ENCODE measurements at regions not wholly inside any gene's neighbourhood (a gene's known extent, or its start where the extent isn't known, plus 50 kb on each side); places are given as distances from the start of the nearest gene placed in this dataset.

DNA sequence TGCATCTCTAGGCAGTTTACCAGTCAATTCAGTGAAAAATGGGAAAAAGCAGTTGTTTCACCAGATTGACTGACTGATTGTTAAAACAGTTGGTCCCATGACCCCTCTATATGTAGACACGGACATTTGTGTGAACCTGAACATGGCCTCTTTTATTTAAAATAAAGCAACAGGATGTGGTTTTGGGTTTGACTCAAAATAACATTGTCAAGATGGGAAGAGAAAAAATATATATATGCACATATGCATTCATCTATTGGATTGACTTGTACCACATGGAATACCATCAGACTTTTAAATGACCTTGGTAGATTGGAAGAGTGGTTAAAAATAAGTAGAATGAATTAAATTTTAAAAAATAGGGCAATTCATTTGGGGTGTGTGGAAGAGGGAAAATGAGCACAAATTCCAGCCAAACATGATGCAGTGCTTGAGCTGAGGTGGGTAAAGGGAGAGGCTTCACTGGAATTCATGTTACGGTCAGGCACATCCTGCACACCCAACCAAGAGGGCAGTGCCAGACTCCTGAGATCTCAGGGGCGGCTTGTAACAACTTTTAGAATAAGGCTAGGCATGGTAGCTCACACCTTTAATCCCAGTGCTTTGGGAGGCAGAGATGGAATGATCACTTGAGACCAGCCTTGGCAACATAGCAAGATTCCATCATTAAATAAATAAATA, 560.7 kb upstream of the TENM3 start:
- H3K27ac ChIP-seq: no peak overlapping the region
- no peaks in the 10 kb centered on the region for H3K36me3 ChIP-seq
- H3K4me3 ChIP-seq (ENCODE audit: low read depth, low read length): no peak overlapping the region
- DNase-seq: no peak
- peaks cover 2% of the 10 kb centered on the region for H3K9me3 ChIP-seq (ENCODE audit: severe bottlenecking)
- TF ChIP-seq, protein P1, sequence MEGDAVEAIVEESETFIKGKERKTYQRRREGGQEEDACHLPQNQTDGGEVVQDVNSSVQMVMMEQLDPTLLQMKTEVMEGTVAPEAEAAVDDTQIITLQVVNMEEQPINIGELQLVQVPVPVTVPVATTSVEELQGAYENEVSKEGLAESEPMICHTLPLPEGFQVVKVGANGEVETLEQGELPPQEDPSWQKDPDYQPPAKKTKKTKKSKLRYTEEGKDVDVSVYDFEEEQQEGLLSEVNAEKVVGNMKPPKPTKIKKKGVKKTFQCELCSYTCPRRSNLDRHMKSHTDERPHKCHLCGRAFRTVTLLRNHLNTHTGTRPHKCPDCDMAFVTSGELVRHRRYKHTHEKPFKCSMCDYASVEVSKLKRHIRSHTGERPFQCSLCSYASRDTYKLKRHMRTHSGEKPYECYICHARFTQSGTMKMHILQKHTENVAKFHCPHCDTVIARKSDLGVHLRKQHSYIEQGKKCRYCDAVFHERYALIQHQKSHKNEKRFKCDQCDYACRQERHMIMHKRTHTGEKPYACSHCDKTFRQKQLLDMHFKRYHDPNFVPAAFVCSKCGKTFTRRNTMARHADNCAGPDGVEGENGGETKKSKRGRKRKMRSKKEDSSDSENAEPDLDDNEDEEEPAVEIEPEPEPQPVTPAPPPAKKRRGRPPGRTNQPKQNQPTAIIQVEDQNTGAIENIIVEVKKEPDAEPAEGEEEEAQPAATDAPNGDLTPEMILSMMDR (IDR thresholded peaks at IDR 0.05; ENCODE audit: low read depth, low read length): no peak
- peaks cover 38% of the 10 kb centered on the region for H3K27me3 ChIP-seq (ENCODE audit: insufficient read depth, low read depth, severe bottlenecking)

DNA sequence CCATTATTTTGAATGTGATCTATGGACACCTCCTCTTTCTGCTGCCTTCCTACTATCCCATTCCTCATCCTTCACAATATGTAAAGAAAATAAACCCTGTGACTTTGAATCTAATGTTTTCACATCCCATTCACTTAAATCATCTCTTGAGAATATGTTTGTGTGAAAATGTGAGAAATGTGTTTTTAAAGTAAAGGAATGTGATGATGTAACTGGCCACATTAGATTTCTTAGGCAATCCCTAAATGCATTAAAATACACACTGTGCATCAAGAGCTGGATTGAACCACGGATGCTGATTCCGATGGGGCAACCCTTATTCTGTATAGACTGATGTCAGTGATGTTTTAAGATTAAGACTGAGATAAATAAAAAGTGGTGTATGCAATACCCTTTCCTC, 558.9 kb upstream of the TENM3 start:
- no peak for DNase-seq
- TF ChIP-seq, protein P1 (IDR thresholded peaks at IDR 0.05; ENCODE audit: low read depth, low read length): no peak
- H3K27me3 ChIP-seq (ENCODE audit: insufficient read depth, low read depth, severe bottlenecking): peaks cover 44% of the 10 kb centered on the region

DNA sequence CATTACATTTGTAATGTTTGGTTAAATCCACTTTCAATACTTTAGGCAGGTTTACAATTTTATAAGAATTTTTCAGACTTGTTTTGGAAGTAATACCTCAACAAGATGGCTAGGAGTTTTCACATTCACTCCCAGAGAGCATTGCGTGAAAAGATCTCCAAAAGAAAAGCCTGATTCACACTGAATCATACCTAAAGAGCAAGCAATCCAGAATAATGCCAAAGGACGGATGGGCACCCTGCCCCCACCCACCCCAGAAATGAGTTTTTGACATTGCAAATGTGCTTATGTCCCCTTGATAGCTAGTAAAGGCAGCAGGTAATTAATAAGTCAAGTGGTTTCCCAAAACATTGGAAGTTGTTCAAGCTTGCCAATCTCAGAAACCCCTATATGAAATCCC, 557.7 kb upstream of the TENM3 start:
- TF ChIP-seq, protein P1 (IDR thresholded peaks at IDR 0.05; ENCODE audit: low read depth, low read length): no peak
- H3K9me3 ChIP-seq (ENCODE audit: severe bottlenecking): peaks cover 2% of the 10 kb centered on the region
- H3K27ac ChIP-seq: no peak overlapping the region
- no peak for DNase-seq
- H3K36me3 ChIP-seq: no peaks in the 10 kb centered on the region
- peaks cover 41% of the 10 kb centered on the region for H3K27me3 ChIP-seq (ENCODE audit: insufficient read depth, low read depth, severe bottlenecking)
- H3K4me3 ChIP-seq (ENCODE audit: low read depth, low read length): no peak overlapping the region

More for the DNA sequence above, 558.9 kb upstream of the TENM3 start:
- Histone ChIP-seq H3K36me3 (no peaks in the 10 kb centered on the region), H3K9me3 (ENCODE audit: severe bottlenecking) (peaks cover 2% of the 10 kb centered on the region), H3K4me3 (ENCODE audit: low read depth, low read length) (no peak overlapping the region), H3K27ac (no peak overlapping the region)

DNA sequence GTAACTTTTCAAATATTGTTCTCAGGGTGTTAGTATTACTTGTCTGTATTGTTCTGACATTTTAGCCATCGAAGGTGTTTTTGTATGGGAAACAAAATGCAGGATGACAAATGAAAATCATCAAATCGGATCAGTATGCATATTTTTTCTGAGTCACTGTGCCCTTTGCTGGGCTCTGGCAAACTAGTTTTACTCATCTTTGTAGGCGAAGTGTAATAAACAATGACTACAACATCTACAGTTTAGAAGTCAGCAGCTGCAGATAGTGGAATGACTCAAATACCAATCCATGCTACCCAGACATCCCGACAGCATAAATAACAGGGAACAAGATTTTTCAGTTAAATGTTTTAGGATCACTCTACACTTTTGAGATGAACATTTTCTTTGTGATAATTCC, 557.3 kb upstream of the TENM3 start:
- Histone ChIP-seq H3K36me3 (no peaks in the 10 kb centered on the region), H3K4me3 (ENCODE audit: low read depth, low read length) (no peak overlapping the region), H3K9me3 (ENCODE audit: severe bottlenecking) (peaks cover 2% of the 10 kb centered on the region), H3K27me3 (ENCODE audit: insufficient read depth, low read depth, severe bottlenecking) (peaks cover 42% of the 10 kb centered on the region), H3K27ac (no peak overlapping the region)
- no peak for DNase-seq
- TF ChIP-seq, protein P1 (IDR thresholded peaks at IDR 0.05; ENCODE audit: low read depth, low read length): no peak

DNA sequence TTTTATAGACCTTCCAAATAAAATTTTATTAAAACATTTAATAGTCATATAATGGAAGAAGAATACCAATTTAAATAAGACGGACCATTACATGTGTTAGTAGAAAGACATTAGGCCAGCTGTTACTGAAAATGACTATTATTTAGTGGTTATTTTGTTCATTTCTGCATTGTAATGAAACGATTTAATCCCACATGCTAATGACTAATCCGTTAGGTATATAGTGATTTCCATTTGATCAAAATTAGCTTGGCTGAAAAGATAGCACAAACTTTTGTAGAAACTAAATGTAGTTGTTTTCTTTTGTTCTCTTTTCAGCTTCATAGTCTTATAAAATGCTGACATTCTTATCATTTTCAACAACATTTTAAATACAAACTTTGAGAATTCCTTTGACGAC, 556.1 kb upstream of the TENM3 start:
- Histone ChIP-seq H3K36me3 (no peaks in the 10 kb centered on the region), H3K27me3 (ENCODE audit: insufficient read depth, low read depth, severe bottlenecking) (peaks cover 42% of the 10 kb centered on the region), H3K4me3 (ENCODE audit: low read depth, low read length) (no peak overlapping the region), H3K27ac (no peak overlapping the region), H3K9me3 (ENCODE audit: severe bottlenecking) (peaks cover 2% of the 10 kb centered on the region)
- TF ChIP-seq, protein P1 (IDR thresholded peaks at IDR 0.05; ENCODE audit: low read depth, low read length): no peak
- DNase-seq: no peak

DNA sequence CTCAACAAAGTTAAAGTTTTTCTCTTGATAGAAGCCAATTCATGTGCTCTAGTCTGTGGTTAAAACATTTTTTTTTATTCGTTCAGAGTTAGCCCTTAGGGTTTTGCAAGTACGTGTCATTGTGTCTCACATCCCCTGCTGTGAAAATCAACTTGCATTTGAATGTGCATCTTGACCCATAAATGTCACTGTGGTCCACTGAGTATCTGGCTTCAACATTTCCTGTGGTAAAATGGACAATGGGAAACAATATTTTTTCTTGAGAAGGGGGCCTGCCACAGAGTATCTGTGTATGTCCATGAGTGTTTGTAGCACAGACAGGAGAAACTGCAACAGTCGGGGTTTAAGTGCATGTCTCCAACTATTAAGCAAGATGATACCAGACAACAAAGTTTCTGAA, 554.8 kb upstream of the TENM3 start:
- H3K9me3 ChIP-seq (ENCODE audit: severe bottlenecking): peaks cover 2% of the 10 kb centered on the region
- peaks cover 36% of the 10 kb centered on the region for H3K27me3 ChIP-seq (ENCODE audit: insufficient read depth, low read depth, severe bottlenecking)
- H3K36me3 ChIP-seq: no peaks in the 10 kb centered on the region
- H3K27ac ChIP-seq: no peak overlapping the region
- TF ChIP-seq, protein P1 (IDR thresholded peaks at IDR 0.05; ENCODE audit: low read depth, low read length): no peak
- DNase-seq: no peak
- no peak overlapping the region for H3K4me3 ChIP-seq (ENCODE audit: low read depth, low read length)
